GM23338 (cell line): ENCODE measurements at regions not wholly inside any gene's neighbourhood (a gene's known extent, or its start where the extent isn't known, plus 50 kb on each side); places are given as distances from the start of the nearest gene placed in this dataset.

Experiments
- CREB1 ChIP-seq: fragments of 250-450 bp; sonication (Bioruptor Pico); IDR thresholded peaks from 2 replicates; pipeline ENCODE4 v1.5.0; 2020; ENCODE audit warnings: low read depth, mild to moderate bottlenecking, moderate library complexity
- CTCF ChIP-seq, 2 experiments: fragments of 200-600 bp in 1 of 2; sonication (generic) in 1 of 2; conservative IDR thresholded peaks; 2 replicates each; pipeline versions ENCODE4 v1.5.1 to v1.6.1; 2016 to 2017; ENCODE audit warnings: antibody characterized with exemption in 2 of 2, low read depth in 2 of 2, mild to moderate bottlenecking in 2 of 2, moderate library complexity in 1 of 2
- EZH2 ChIP-seq: fragments of 200-600 bp; sonication (generic); IDR thresholded peaks from one replicate; pipeline ENCODE4 v1.8.0; 2017; ENCODE audit warnings: antibody characterized with exemption, mild to moderate bottlenecking, low read depth; ENCODE audit not compliant: unreplicated experiment
- EZH2phosphoT487 ChIP-seq: fragments of 200-600 bp; sonication (generic); IDR thresholded peaks from one replicate; pipeline ENCODE4 v1.8.1; 2018; ENCODE audit warnings: antibody characterized with exemption; ENCODE audit not compliant: unreplicated experiment
- JUNB ChIP-seq: IDR thresholded peaks from one replicate; pipeline ENCODE4 v1.6.1; 2016; ENCODE audit warnings: antibody characterized with exemption; ENCODE audit not compliant: unreplicated experiment
- POLR2AphosphoS5 ChIP-seq: IDR thresholded peaks from 2 replicates; pipeline ENCODE4 v1.6.1; 2016; ENCODE audit warnings: antibody characterized with exemption, low read depth

GRCh38 chr11:95413761-95414160, 182.8 kb upstream of the SESN3 start:
- TF ChIP-seq CTCF (conservative IDR thresholded peaks at IDR 0.05; ENCODE audit: low read depth in 2 of 2) = no peak
- no peak for TF ChIP-seq JUNB
- no peak for TF ChIP-seq EZH2phosphoT487
- no peak for TF ChIP-seq CREB1 (CRISPR knock-in tag)
- TF ChIP-seq EZH2 = no peak
- no peak for TF ChIP-seq POLR2AphosphoS5
